Stimulated activated CD8-positive, alpha-beta memory T cell treated with anti-CD3 and anti-CD28 coated beads, Interleukin-15, amount 100 ng/mL, for 48 hours (primary cell): ENCODE measurements at regions not wholly inside any gene's neighbourhood (a gene's known extent, or its start where the extent isn't known, plus 50 kb on each side); places are given as distances from the start of the nearest gene placed in this dataset.

Experiments
- DNase-seq, 2 donors: peaks; one replicate each; pipeline ENCODE4 v3.0.0-alpha.2; 2020; ENCODE audit warnings: low read depth in 2 of 2

DNA sequence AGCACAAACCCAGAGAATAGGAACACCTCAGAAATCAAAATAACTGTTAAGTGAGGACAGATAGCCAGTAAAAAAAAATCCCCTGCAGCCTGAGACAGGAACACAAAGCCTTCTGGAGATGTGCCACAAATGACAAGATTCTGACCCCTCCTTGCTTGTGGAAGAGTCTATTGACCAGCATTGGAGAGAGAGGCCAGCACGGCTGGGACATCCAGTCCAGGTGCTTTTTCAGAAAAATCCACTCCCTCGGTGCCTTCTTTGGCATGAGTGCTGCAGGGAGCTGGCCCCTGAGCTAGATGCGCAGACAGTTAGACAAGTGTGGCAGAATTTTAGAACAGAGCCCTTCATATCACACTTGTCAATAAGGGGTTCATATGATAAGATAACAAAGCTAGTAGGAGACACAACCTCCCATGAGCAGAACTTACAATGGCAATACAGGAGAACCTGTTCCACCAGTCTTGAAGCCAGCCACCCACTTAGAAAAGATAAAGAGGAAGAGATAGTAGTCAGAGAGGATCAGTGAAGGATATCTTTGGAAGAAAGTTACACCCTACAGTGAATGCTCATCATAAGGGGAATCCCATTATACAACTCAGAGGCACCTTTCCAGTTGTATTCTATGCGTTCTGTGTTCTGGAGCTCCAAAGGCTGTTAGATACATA is 298.4 kb downstream of the TLE1 start:
- DNase-seq = no peak

DNA sequence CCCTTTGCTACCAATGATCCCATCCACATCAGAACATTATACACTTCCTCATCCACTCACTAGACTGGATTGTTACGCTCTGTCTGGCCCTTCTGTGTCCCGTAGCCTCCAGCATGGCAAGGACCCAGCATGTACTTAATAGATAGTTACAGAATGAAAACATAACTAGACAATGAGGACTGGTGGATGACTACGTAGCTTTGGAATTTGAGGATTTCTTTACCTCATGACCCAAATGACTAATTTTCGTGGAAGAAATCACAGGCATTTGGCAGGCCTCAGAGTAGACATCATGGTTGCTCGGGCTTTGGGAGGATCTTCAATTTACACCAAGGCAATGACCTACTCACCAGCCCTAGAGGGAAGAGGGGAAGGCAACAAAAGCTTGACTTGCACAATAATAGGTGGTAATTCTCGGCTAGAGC is 299.8 kb downstream of the TLE1 start:
- DNase-seq = no peak

DNA sequence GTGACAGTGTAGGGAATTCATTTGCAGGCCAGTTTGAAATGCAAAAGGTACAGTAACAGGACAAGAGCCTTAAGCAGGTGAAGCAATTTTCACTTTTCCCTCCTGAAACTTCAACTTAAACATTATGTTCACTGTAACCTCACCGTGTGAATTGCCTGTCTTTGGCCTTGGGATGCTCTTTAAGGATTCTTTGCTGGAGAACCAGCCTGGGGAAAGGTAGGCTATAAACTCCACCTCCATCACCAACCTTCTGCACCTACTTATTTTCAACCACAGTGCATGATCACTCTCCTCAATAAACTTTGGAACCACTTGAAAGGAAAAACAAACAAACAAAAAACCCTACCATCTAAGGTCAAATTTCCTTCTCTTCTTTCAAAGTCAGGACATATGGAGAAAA is 300.5 kb downstream of the TLE1 start:
- no peak for DNase-seq

DNA sequence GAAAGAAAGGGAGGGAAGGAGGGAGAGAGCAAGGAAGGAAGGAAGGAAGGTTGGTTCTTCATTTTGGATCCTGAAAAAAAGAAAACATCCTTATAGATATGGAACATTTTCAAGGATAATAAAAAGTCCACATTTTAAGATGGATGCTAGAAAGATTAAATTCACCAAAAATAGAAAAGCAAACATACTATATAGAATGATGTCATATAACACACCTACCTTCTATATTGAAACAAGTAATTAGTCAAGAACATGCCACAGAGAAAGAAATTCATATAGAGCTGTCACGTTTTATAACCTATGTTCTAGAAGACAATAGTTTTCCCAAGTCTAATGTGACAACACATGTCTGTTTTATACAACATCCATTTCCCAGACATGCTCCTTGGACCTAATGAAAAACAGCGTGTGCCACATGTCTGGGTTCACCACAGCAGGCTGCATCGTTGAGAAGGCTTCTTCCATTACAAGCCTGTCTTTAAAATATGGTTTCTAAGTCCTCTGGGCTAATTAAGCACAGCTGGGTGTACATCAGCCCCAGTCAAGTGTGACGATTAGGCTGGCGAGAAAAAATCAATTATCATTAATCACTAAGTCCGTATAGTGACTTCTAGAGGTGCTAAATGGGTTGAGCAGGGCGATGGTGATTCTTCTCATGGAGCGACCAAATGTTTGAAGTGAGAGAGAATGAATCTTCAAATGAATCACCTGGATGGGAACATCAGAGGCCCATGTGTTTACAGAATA is 301.8 kb downstream of the TLE1 start:
- DNase-seq = no peak

DNA sequence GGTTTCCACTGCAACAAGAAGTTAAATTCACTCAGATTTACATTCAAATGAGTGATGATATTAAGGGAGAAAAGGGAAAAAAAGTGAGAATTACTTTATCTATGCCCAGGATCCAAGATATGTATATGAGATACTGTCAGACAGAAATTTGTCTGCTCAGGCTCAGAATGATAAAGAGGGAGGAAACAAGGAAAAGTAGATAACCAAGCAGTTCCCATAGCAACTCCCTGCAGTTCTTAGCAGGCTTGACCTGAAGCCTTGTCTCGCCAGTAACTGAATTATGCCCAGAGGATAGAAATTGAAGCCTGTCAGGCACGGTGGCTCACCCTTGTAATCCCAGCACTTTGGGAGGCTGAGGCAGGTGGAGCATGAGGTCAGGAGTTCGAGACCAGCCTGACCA is 304.4 kb downstream of the TLE1 start:
- DNase-seq = no peak

DNA sequence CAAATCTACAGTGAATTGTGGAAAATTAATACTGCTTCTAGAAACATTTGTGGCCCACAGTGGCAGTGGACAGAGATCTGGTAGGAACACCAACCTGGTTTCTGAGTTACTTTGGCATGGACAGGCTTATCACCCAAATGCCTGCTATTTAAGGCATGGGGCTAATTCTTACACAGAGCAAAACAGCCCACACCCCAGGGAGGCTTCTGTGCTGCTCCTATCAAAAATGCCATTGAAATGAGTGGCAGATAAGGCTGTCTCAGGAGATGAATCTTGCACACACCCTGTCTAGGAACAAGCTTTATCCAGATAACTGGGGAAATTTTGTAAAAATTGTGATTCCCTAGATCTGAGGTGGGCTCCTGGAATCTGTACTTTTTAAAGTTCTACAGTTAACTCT is 307.1 kb downstream of the TLE1 start:
- DNase-seq = no peak

DNA sequence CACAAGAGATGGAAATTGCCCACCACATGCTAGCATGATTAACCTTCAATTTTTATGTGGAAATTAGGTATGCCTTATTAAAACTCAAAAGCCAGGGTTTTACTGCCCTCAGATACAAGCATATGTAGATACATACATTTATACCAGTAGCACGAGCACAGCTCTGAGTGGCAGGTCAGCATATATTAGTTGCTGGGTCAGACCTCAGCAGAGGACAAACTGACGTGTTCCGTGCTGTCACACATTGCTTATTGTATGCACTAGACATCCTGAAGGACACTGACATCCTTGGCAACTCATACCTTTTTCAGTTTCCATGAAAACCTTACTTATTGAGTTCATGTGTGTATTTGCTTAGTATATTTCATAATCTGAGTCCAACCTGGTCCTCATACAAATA is 307.7 kb downstream of the TLE1 start:
- DNase-seq = no peak

DNA sequence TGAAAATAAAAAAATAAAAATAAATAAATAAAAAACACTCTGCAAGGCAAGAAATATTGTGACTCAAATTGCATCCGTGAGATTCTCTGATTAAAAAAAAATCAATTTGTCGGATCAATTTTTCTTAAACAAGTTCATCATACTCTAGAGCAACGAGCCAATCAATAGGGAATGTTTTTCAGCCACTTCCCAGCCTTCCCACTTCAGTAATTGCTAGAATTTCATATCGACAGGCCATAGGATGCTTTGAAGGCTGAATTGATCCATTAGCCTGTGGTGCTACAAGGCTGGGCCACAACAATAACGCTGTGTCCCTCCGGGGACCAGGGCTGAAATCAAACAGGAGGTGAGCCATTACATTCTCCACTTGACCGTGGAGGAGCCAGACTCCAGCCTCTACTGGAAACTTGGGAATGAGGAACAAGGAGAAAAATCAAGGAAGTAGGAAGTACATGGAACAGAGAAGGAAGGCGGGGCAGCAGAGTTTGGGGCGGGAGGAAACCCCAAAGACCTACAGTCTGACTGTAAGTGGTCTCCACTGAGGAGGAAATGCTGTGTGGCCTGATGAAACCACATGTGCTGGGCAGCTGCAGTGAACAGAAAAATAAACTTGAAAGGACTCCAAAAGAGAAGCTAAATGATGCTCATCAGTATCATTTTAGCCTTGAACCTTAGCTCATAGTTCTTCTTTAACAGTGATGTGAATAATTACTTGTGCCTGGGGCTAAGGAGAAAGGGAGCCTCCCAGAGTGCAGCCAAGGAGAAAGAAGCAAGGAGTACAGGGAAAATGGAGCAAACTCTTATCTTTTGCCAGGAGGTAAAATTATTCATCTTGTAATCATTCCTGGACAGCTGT is 308.6 kb downstream of the TLE1 start:
- DNase-seq = no peak

DNA sequence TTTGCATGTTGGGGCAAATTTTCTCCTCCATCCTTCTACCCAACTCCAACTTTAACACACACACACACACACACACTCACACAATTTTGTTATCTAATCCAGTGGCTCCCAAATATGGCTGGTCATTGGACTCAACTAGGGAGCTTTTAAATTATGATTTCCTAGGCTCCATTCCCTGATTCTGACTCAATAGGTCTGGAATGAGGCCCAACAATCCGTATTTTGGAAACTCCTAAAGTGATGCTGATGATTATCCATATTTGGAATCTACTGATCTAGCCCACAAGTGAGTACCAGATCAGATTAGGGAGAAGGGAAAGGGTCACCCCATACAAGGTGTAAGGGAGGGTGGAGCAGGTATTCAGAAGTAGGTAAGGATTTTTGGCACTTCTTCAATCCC is 309.7 kb downstream of the TLE1 start:
- no peak for DNase-seq

DNA sequence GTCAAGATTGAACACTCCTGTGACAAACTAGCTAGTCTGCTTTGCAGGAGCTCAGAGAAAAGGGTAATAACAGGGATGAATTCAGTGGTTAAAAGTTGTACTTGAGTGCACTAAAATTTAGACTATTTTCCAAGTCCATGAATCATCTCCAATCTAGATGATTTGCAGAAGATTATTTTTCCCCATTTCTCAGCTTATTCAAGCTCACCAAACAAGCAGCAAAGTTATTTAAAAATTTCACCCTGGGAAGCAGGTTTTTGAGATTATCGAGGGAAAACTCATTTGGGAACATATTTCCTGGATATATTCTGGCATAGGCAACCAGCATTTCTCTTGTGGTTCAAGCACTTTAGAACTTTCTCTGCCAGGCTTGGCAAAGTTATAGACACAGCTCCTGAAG is 311.4 kb downstream of the TLE1 start:
- DNase-seq = no peak

DNA sequence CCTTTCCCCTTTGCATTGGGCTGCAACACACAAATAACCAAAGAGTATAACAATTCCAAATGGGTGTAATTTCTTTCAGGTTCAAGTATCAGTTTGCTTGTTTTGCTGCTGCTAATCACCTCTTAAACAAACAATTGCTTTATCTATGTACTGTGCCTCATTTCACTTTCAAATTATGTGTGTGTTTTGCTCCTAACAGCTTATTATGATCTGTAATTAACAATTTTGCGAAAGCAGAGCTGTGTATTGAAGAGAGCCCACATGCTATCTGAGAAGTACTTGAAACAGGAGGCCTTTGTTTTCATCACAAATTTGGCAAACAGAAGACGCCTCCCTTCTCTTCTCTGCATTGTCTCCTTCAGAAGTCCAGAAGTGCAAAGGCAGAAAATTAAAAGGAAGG is 312.0 kb downstream of the TLE1 start:
- DNase-seq = no peak

DNA sequence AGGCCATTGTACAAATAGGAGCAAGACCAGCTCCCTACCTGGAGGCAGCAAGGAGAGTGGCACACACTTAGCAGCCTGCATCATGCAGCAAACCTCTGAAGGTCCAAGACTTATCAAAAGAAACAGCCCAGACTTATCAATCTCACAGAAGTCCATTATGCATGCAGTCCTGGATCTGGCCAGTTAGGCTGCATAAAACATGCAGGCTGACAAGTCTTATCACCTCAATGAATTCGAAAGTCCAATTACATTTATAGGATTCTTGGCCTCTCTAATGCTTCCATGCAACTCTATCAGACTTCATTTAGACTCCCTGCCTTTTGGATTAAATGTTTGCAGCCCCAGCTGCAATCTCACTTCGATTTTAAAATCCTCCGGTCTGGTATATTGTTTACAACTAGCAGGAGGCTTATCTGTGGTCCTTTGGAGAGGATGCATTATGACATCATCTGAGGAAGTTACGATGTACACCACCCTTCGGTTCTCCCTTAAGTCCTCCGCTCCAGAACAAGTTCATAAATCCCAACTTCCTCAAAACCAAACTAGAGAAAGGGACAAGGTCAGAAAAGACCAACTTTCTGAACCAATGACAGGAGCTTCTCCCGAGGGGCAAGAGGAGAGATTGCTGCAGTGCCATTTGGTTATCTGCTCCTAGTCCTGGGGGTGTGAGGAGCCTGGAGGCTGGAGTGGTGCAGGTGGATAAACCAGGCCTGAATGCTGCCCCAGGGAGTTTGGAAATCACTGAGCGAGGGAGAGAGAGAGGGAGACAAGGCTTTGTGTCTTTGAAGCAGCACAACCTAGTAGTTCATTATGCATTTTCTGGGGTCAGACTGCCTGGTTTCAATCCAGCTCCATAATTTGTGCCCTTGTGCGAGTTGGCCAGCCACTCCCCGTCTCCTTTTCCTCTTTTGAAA is 313.9 kb downstream of the TLE1 start:
- DNase-seq = no peak

DNA sequence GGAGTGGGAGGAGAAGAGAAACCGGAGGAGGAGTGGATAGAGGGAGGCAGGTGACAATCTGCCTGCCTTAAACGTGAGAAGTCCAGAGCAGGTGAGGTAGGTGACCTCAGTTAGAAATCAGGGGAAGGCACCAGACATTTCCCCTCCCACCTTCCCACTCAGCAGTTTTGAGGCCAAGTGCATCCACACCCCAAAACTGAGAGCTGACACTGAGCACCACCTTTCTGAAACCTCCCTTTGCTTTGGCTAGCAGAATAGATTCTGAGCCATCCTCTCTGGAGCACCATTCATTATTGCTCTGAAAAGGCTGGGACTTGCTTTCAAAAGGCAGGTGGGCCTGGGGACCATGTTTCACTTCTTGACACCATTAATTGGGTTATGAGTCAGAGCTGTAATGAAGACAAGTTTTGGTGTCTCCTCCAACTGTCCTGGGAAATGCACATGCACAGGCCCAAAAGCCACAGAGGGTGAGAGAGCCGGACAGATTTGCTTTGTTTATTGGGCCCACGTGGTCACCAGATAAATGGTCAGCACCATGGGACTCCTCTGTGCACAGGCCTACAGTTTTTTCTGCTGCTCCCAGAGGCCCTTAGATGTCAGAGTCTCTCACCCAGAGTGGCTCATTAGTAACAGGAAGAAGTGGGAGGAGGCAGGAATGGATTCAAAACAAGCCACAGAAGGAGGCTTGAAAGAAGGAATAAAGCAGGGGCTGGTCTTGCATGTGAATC is 314.7 kb downstream of the TLE1 start:
- DNase-seq = no peak

DNA sequence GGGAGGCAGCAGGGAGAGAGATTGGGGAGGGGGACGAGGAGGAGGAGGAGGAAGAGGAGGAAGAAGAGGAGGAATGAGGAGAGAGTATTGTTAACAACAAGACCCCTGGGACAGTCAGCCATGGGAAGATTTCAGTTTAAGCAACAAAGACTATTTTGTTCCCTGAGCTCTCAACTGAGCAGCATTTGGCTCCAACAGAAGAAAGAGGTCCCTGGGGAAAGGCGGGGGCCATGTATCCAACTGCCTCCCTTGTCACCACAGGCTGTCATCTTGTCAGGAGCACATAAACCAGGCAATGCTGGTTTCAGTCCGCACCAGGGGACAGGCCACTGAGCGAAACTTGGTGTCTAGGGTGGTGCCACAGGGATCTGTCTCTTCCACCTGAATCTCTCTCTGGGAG is 316.1 kb downstream of the TLE1 start:
- no peak for DNase-seq

DNA sequence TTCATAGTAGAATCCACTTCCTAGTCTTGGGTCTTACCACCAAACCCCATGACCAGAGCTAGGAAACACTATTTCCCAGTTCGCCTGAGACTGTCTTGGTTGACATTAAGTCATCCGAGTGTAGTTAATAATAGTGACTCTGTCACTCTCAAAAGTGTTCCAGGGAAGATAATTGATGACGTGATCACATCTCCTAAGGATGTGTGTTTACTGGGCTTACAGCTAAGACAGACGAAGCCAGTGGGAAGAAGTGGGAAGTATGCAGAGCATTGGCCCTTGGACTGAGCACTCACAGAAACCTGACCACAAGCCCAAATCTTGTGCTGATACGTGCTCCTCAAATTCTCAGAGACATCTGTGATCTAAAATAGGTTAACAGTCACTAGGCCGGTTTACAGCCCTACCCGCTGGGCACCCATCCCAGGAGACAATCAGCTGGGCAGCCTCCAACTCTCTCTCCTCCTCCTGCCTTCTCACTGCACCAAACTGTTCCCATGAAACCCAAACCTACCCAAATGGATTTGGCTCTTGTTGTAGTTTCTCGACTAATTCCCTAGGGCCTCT is 316.6 kb downstream of the TLE1 start:
- DNase-seq = no peak

DNA sequence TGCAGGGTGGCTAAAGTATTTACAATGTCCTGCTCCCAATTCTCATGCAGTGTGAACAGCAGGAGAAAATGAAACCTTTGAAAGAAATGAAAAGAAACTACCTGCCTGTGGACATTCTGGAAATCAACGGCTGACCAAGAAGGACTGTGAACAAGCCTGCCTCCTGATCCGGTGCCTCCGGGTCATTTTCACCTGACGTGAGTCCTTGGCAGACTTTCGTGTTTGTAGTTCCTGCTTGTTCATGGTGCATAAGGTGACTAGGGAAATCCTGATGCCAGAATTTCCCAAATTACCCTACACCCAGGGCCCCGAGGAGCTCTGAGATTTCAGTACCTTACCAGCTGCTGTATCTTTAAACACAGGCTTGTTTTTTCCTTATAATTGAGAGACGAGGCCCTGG is 317.5 kb downstream of the TLE1 start:
- no peak for DNase-seq

DNA sequence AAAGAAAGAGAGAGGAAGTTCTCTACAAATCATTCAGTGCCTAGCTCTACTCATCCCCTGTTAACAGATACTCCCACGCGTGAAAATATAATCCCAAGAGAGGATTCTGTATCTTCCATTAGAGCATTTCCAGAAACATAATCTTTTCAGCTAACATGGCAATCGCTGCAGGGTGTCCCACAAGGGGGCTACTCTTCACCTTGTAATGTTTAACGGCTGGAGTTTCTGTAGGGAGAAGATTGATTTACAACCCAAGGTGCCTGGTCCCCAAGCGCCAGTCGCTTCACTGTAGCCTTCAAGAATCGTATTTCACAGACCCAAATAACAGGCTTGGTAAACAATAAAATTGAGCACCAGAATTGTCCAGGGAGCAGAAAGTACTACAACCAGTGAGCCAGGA is 318.7 kb downstream of the TLE1 start:
- no peak for DNase-seq

DNA sequence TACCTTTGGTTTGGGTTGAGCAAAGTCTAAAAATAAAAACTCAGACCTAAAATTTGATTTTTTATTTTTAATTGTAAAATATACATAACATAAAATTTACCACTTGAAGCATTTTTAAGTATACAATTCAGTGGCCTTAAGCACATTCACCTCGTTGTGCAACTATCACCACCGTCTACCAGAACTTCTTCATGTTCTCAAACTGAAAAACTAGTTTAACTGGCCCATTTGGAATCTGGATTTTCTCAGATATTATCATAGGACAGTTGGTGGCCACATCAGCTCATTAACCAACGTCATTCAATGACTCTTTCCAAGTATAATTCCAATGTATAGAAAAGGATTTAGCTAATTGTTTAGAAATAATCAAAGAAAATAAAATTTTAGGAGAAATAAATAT is 319.3 kb downstream of the TLE1 start:
- no peak for DNase-seq

DNA sequence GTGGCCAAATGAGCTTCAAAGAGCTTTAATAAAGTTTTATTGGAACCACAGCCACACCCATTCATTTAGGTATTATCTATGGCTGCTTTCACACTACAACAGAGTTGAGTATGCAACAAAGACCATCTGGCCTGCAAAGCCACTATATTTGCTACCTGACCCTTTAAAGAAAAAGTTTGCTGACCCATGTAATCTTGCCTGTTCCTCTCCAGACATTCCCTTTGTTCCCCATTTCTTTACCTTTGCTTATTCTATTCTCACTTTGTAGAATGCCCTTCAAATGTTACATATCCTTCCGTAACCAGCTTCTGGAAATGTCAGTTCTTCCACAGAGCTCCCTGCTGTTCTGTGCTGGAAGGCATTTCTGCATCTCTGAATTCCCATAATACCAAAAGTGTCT is 320.2 kb downstream of the TLE1 start:
- DNase-seq = no peak

DNA sequence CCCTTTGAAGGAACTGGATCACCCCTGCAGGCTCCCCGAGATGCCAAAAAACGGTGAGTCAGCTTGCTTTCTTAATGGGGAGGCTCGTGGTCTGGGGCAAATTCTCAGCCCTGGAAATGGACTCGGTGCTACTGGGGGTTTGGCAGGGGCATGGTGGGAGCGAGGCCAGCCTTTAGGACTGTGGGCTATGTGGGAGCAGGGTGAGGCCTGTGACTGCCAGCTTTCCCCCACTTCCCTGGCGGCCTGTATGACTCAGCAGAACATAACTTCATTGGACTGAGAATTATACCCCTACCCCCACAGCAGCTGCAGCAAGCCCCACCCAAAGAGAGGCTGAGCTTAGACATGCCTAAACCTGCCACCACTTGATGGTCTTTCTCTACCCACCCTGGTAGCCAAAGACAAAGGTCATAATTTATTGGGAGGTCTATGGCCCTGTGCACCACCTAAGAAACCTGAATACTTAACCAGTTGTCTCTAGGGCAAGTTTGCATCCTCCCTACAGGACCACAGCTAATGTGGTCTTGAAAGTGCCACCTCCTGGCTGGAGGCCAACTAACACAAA is 325.3 kb downstream of the TLE1 start:
- DNase-seq = no peak
